Keratinocyte (primary cell): ENCODE measurements at regions not wholly inside any gene's neighbourhood (a gene's known extent, or its start where the extent isn't known, plus 50 kb on each side); places are given as distances from the start of the nearest gene placed in this dataset.

Experiments used
- EZH2 ChIP-seq: IDR thresholded peaks from one replicate; pipeline ENCODE4 v1.6.1; 2012; ENCODE audit warnings: inconsistent platforms, mild to moderate bottlenecking, low read length, moderate library complexity
- TF ChIP-seq, protein P1 (sequence below), 3 experiments: IDR thresholded peaks in 1 of 3; conservative IDR thresholded peaks in 1 of 3; optimal IDR thresholded peaks in 1 of 3; 2 replicates in 2 of 3; 3 replicates in 1 of 3; pipeline versions ENCODE3 to v1.5.1; 2011; ENCODE audit warnings: low read length in 3 of 3, mild to moderate bottlenecking in 3 of 3, moderate library complexity in 2 of 3, control low read depth in 1 of 3, inconsistent platforms in 1 of 3; ENCODE audit not compliant: insufficient read depth in 2 of 3; ENCODE audit errors: extremely low read depth in 1 of 3

- no peak for TF ChIP-seq EZH2
- TF ChIP-seq, protein P1, sequence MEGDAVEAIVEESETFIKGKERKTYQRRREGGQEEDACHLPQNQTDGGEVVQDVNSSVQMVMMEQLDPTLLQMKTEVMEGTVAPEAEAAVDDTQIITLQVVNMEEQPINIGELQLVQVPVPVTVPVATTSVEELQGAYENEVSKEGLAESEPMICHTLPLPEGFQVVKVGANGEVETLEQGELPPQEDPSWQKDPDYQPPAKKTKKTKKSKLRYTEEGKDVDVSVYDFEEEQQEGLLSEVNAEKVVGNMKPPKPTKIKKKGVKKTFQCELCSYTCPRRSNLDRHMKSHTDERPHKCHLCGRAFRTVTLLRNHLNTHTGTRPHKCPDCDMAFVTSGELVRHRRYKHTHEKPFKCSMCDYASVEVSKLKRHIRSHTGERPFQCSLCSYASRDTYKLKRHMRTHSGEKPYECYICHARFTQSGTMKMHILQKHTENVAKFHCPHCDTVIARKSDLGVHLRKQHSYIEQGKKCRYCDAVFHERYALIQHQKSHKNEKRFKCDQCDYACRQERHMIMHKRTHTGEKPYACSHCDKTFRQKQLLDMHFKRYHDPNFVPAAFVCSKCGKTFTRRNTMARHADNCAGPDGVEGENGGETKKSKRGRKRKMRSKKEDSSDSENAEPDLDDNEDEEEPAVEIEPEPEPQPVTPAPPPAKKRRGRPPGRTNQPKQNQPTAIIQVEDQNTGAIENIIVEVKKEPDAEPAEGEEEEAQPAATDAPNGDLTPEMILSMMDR (optimal IDR thresholded peaks at IDR 0.05 in 1 of 3, IDR thresholded peaks at IDR 0.05 in 1 of 3, conservative IDR thresholded peaks at IDR 0.05 in 1 of 3; ENCODE audit: extremely low read depth in 1 of 3, insufficient read depth in 2 of 3, low read length in 3 of 3): peak; percentile 38 to 59 (median 58)
These were observed 57.7 kb upstream of the PASD1 start for GRCh38 chrX:151505796-151506195.
